ENCODE measurements at regions not wholly inside any gene's neighbourhood (a gene's known extent, or its start where the extent isn't known, plus 50 kb on each side); places are given as distances from the start of the nearest gene placed in this dataset.

DNA sequence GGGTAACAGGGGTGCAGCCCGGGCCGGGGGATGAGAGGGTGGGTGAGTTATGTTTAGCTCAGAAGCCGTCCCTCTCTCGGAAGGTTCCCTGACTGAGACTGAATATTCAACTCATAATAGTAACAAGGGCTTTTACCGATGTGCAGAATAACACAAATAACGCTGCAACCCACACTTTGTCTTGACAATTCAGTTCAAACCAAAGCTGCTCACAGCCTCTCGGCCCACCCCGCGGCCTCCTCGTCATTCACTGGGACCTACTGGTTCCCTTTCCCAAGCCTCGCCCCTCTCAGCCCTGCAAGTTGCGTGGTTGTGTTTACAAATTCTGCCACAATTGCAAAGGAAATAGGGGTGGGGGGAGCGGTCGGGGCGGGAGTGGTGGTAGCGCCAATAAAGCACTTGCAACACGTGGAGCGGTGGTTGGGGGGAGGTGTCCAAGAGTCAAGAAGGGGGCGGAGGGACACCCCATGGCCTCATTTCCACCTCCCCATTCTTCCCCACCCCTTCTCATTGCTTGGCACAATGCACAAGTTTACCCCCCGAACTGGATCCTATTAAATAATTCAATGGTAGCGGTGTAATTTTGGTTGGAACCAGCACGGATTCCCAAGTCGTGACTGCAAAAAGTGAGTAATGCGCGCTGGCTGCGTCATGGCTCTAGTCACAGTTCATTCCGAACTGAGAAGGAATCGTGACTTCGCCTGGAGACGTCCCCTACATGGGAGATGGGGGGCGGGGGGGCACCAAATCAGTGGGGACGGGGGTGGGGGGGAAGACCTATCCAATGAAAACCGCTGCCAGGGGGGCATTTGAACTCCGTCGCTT is 102.0 kb upstream of the HSD17B12 start:
- TF ChIP-seq POLR2AphosphoS5 (IDR thresholded peaks at IDR 0.05) = peak; percentile 40
- TF ChIP-seq, protein P1, sequence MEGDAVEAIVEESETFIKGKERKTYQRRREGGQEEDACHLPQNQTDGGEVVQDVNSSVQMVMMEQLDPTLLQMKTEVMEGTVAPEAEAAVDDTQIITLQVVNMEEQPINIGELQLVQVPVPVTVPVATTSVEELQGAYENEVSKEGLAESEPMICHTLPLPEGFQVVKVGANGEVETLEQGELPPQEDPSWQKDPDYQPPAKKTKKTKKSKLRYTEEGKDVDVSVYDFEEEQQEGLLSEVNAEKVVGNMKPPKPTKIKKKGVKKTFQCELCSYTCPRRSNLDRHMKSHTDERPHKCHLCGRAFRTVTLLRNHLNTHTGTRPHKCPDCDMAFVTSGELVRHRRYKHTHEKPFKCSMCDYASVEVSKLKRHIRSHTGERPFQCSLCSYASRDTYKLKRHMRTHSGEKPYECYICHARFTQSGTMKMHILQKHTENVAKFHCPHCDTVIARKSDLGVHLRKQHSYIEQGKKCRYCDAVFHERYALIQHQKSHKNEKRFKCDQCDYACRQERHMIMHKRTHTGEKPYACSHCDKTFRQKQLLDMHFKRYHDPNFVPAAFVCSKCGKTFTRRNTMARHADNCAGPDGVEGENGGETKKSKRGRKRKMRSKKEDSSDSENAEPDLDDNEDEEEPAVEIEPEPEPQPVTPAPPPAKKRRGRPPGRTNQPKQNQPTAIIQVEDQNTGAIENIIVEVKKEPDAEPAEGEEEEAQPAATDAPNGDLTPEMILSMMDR (IDR thresholded peaks at IDR 0.05; ENCODE audit: poor library complexity, severe bottlenecking) = no peak
